H1 (cell line): ENCODE measurements at regions not wholly inside any gene's neighbourhood (a gene's known extent, or its start where the extent isn't known, plus 50 kb on each side); places are given as distances from the start of the nearest gene placed in this dataset.

Experiments used
- BRCA1 ChIP-seq: IDR thresholded peaks from 2 replicates; pipeline ENCODE4 v1.6.1; 2012; ENCODE audit warnings: low read depth, low read length, improper control_type of control experiment
- MAFK ChIP-seq: IDR thresholded peaks from 2 replicates; pipeline ENCODE4 v1.6.1; 2012; ENCODE audit warnings: low read depth, mild to moderate bottlenecking, improper control_type of control experiment, low read length
- TAF7 ChIP-seq: optimal IDR thresholded peaks from 2 replicates; pipeline ENCODE3; 2011; ENCODE audit warnings: low read depth, mild to moderate bottlenecking, inconsistent platforms, low read length, moderate library complexity, borderline replicate concordance
- TF ChIP-seq, protein P1 (sequence below): IDR thresholded peaks from 2 replicates; pipeline ENCODE4 v1.6.1; 2011; ENCODE audit warnings: low read depth, mild to moderate bottlenecking, low read length; ENCODE audit not compliant: insufficient read depth

DNA sequence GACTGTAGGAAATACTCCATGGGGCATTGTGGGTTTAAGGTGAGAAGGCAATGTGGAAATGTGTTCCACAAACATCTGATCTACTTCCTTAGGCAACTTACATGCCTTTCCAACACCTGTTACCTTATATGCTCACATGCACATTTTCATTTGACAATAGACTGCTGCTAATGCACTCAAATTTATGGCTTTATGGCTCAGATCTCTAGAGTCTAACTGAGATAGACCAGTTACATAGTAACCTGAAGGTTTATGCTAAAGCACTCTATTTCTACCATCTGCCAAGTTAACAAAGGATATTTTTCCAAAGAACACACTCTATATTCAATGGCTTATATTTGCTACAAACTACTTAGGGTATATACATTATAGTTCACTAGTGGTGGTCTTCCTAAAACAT, 969.0 kb downstream of the TECRL start (continued):
- TF ChIP-seq, protein P1, sequence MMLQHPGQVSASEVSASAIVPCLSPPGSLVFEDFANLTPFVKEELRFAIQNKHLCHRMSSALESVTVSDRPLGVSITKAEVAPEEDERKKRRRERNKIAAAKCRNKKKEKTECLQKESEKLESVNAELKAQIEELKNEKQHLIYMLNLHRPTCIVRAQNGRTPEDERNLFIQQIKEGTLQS, result no peak
- TF ChIP-seq MAFK (no peak), BRCA1 (no peak), TAF7 (no peak)
